HCT116 (cell line): ENCODE measurements at regions not wholly inside any gene's neighbourhood (a gene's known extent, or its start where the extent isn't known, plus 50 kb on each side); places are given as distances from the start of the nearest gene placed in this dataset.

Source experiments
- ATAC-seq: fragments of 200-7000 bp; cut with Tn5 transposase; 2 replicates; pipeline ENCODE4 v1.9.1; 2020; ENCODE audit warnings: mild to moderate bottlenecking, moderate library complexity
- BruUV-seq: library from RNA; stranded (reverse); fragments of 400-500 nt; replicated peaks from 2 replicates; lab custom pipeline; 2021; lab: Mats Ljungman, UMichigan
- CTCF ChIA-PET: fragments of 300-600 bp; sonication (Branson Sonifier 250); formaldehyde crosslinking; loops from one replicate; lab custom pipeline; 2021; ENCODE audit warnings: antibody characterized with exemption; lab: Charles Lee
- POLR2A ChIA-PET: fragments of 300-600, 350-600 bp; sonication (Branson Sonifier 250); formaldehyde crosslinking; loops from one replicate; lab custom pipeline; 2021; ENCODE audit warnings: antibody characterized with exemption; lab: Charles Lee
- RAD21 ChIA-PET, 2 experiments: fragments of 300-600 bp; sonication (Branson Sonifier 250); formaldehyde crosslinking; loops; one replicate each; lab custom pipeline; 2023; ENCODE audit warnings: low total read pairs in 2 of 2; ENCODE audit not compliant: uncharacterized antibody in 2 of 2, unreplicated experiment in 2 of 2, low non-redundant PET in 1 of 2; lab: Charles Lee
- DNase-seq: peaks from one replicate; pipeline ENCODE4 v3.0.0-alpha.2; 2010; ENCODE audit warnings: low read depth, low spot score
- H2AFZ ChIP-seq: fragments of 200-600 bp; shearing (Covaris generic), sonication (generic); 2 replicates; pipeline ENCODE4 v1.6.1; 2017; ENCODE audit warnings: low read depth, mixed run types, mixed read lengths, antibody characterized with exemption, low read length; ENCODE audit not compliant: poor library complexity, severe bottlenecking
- H3K27ac ChIP-seq: 2 replicates; pipeline ENCODE4 v1.5.1; 2012; ENCODE audit warnings: low read depth, low read length
- H3K27me3 ChIP-seq: fragments of 200-600 bp; sonication (generic); 2 replicates; pipeline ENCODE4 v1.6.1; 2016; ENCODE audit warnings: mixed run types, low read length, mixed read lengths; ENCODE audit not compliant: insufficient read depth
- H3K36me3 ChIP-seq, 2 experiments: fragments of 200-500 bp in 1 of 2; fragments of 200-600 bp in 1 of 2; sonication (Bioruptor generic) in 1 of 2; sonication (generic) in 1 of 2; 2 replicates each; pipeline versions ENCODE4 v1.5.1 to v1.6.1; 2014 to 2016; ENCODE audit warnings: low read length in 2 of 2, inconsistent platforms in 1 of 2, mixed read lengths in 1 of 2, mixed run types in 1 of 2; ENCODE audit not compliant: insufficient read depth in 2 of 2, control insufficient read depth in 1 of 2
- H3K4me1 ChIP-seq, 2 experiments: fragments of 200-600 bp in 1 of 2; sonication (generic) in 1 of 2; 2 replicates each; pipeline versions ENCODE4 v1.5.1 to v1.6.1; 2012 to 2017; ENCODE audit warnings: low read length in 2 of 2, inconsistent platforms in 1 of 2, mild to moderate bottlenecking in 1 of 2, mixed read lengths in 1 of 2, mixed run types in 1 of 2, moderate library complexity in 1 of 2; ENCODE audit not compliant: insufficient read depth in 2 of 2, control insufficient read depth in 1 of 2
- H3K4me2 ChIP-seq: fragments of 200-600 bp; sonication (generic); 2 replicates; pipeline ENCODE4 v1.6.1; 2017; ENCODE audit warnings: mixed run types, low read length, mixed read lengths
- H3K4me3 ChIP-seq, 2 experiments: fragments of 200-600 bp in 1 of 2; sonication (generic) in 1 of 2; replicated peaks in 1 of 2; 2 replicates each; pipeline ENCODE4 v1.5.1; 2011 to 2016; ENCODE audit warnings: low read length in 2 of 2, control low read depth in 1 of 2, low read depth in 1 of 2, mild to moderate bottlenecking in 1 of 2, mixed read lengths in 1 of 2, mixed run types in 1 of 2
- H3K79me2 ChIP-seq: fragments of 200-600 bp; sonication (generic); 2 replicates; pipeline ENCODE4 v1.6.1; 2017; ENCODE audit warnings: mild to moderate bottlenecking, mixed run types, low read length, moderate library complexity, mixed read lengths; ENCODE audit not compliant: insufficient read depth
- H3K9ac ChIP-seq: fragments of 200-600 bp; sonication (generic); 2 replicates; pipeline ENCODE4 v1.6.1; 2016; ENCODE audit warnings: low read length, mixed read lengths
- H3K9me2 ChIP-seq: fragments of 200-600 bp; sonication (generic), shearing (Covaris generic); 2 replicates; pipeline ENCODE4 v1.6.1; 2017; ENCODE audit warnings: mixed run types, mild to moderate bottlenecking, moderate library complexity; ENCODE audit not compliant: insufficient read depth
- H3K9me3 ChIP-seq, 2 experiments: fragments of 200-500 bp in 1 of 2; fragments of 200-600 bp in 1 of 2; sonication (Bioruptor generic) in 1 of 2; sonication (generic) in 1 of 2; 2 replicates each; pipeline ENCODE4 v1.6.1; 2014 to 2017; ENCODE audit warnings: low read length in 2 of 2, mixed read lengths in 2 of 2, inconsistent platforms in 1 of 2, low read depth in 1 of 2, mild to moderate bottlenecking in 1 of 2, mixed run types in 1 of 2, moderate library complexity in 1 of 2; ENCODE audit not compliant: control insufficient read depth in 1 of 2, insufficient read depth in 1 of 2
- H4K20me1 ChIP-seq: fragments of 200-600 bp; sonication (generic), shearing (Covaris generic); 2 replicates; pipeline ENCODE4 v1.6.1; 2017; ENCODE audit warnings: mixed run types, mild to moderate bottlenecking, moderate library complexity; ENCODE audit not compliant: insufficient read depth
- ATF3 ChIP-seq: IDR thresholded peaks from 2 replicates; pipeline ENCODE4 v1.6.1; 2012
- CBX3 ChIP-seq: IDR thresholded peaks from 2 replicates; pipeline ENCODE4 v1.6.1; 2012; ENCODE audit warnings: low read depth
- CEBPB ChIP-seq: IDR thresholded peaks from 2 replicates; pipeline ENCODE4 v1.6.1; 2012; ENCODE audit warnings: low read depth
- CTCF ChIP-seq, 3 experiments: fragments of 200-600 bp in 1 of 3; sonication (generic) in 1 of 3; IDR thresholded peaks in 2 of 3; conservative IDR thresholded peaks in 1 of 3; 2 replicates each; pipeline ENCODE4 v1.5.1; 2012 to 2017; ENCODE audit warnings: low read depth in 2 of 3, low read length in 2 of 3, antibody characterized with exemption in 1 of 3, borderline replicate concordance in 1 of 3, control low read depth in 1 of 3, mild to moderate bottlenecking in 1 of 3, mixed read lengths in 1 of 3, mixed run types in 1 of 3, moderate library complexity in 1 of 3; ENCODE audit not compliant: insufficient read depth in 1 of 3
- EGR1 ChIP-seq: IDR thresholded peaks from 2 replicates; pipeline ENCODE4 v1.6.1; 2012; ENCODE audit warnings: low read depth
- ELF1 ChIP-seq: IDR thresholded peaks from 2 replicates; pipeline ENCODE4 v1.6.1; 2012; ENCODE audit warnings: low read depth, borderline replicate concordance
- FOSL1 ChIP-seq: IDR thresholded peaks from 2 replicates; pipeline ENCODE4 v1.6.1; 2012; ENCODE audit warnings: low read depth
- JUND ChIP-seq: IDR thresholded peaks from 2 replicates; pipeline ENCODE4 v1.6.1; 2012
- MAX ChIP-seq: IDR thresholded peaks from 2 replicates; pipeline ENCODE4 v1.6.1; 2012
- POLR2A ChIP-seq: IDR thresholded peaks from 2 replicates; pipeline ENCODE4 v1.7.0; 2011; ENCODE audit warnings: borderline replicate concordance; ENCODE audit not compliant: insufficient read depth, insufficient read length; ENCODE audit errors: extremely low read depth
- POLR2AphosphoS5 ChIP-seq: IDR thresholded peaks from 2 replicates; pipeline ENCODE4 v1.6.1; 2011; ENCODE audit warnings: mild to moderate bottlenecking, low read depth, low read length, moderate library complexity
- RAD21 ChIP-seq: IDR thresholded peaks from 2 replicates; pipeline ENCODE4 v1.6.1; 2012; ENCODE audit warnings: low read depth, mild to moderate bottlenecking
- REST ChIP-seq: IDR thresholded peaks from 2 replicates; pipeline ENCODE4 v1.6.1; 2012; ENCODE audit warnings: low read depth
- SIN3A ChIP-seq: IDR thresholded peaks from 2 replicates; pipeline ENCODE4 v1.6.1; 2012; ENCODE audit warnings: low read depth
- SRF ChIP-seq: IDR thresholded peaks from 2 replicates; pipeline ENCODE4 v1.6.1; 2012; ENCODE audit warnings: low read depth
- TCF7L2 ChIP-seq: IDR thresholded peaks from 2 replicates; pipeline ENCODE4 v1.7.0; 2011; ENCODE audit warnings: borderline replicate concordance, inconsistent platforms; ENCODE audit not compliant: insufficient read depth, insufficient read length; ENCODE audit errors: extremely low read depth
- YY1 ChIP-seq: IDR thresholded peaks from 2 replicates; pipeline ENCODE4 v1.6.1; 2011; ENCODE audit warnings: low read length, low read depth, moderate library complexity, mild to moderate bottlenecking; ENCODE audit not compliant: insufficient replicate concordance; ENCODE audit errors: extremely low read depth
- ZBTB33 ChIP-seq: IDR thresholded peaks from 2 replicates; pipeline ENCODE4 v1.6.1; 2011; ENCODE audit warnings: mild to moderate bottlenecking, low read length, moderate library complexity; ENCODE audit not compliant: insufficient replicate concordance; ENCODE audit errors: extremely low read depth
- ZNF274 ChIP-seq: fragments of 200-500 bp; sonication (Bioruptor generic); IDR thresholded peaks from 2 replicates; pipeline ENCODE4 v1.6.1; 2014; ENCODE audit warnings: mild to moderate bottlenecking, low read depth, low read length, inconsistent platforms
- intact Hi-C: fragments of 100-400 bp; cut with micrococcal nuclease; formaldehyde crosslinking; loops from 2 replicates; pipeline ENCODE4 v1.10.0; 2022

GRCh38 chr3:176769547-176770190 is 427.6 kb downstream of the TBL1XR1 start:
- no peaks in the 10 kb centered on the region for H3K9me3 ChIP-seq
- ChIA-PET RAD21 (no interaction called here), POLR2A (no interaction called here), CTCF (no interaction called here)
- no TSS peak for BruUV-seq
- no peaks in the 10 kb centered on the region for H3K79me2 ChIP-seq
- no peak for DNase-seq
- intact Hi-C loops = no loop called here
- H3K27me3 ChIP-seq = no peaks in the 10 kb centered on the region
- no peaks in the 10 kb centered on the region for H3K9me2 ChIP-seq
- H3K36me3 ChIP-seq = no peaks in the 10 kb centered on the region
- H3K4me1 ChIP-seq = peaks cover 0 to 17% of the 10 kb centered on the region in 2 experiments; a peak in 2 of 4 replicates
- H3K27ac ChIP-seq = no peak overlapping the region
- no peak overlapping the region for H2AFZ ChIP-seq
- no peak overlapping the region for H3K4me3 ChIP-seq
- H4K20me1 ChIP-seq = no peaks in the 10 kb centered on the region
- ATAC-seq = no peak
- no peak for TF ChIP-seq REST
- no peak for TF ChIP-seq ZBTB33
- no peak for TF ChIP-seq YY1
- no peak for TF ChIP-seq SIN3A
- no peak for TF ChIP-seq CEBPB
- no peak for TF ChIP-seq RAD21
- no peak for TF ChIP-seq ELF1
- no peak for TF ChIP-seq ZNF274
- TF ChIP-seq JUND = no peak
- TF ChIP-seq CBX3 = no peak
- no peak for TF ChIP-seq FOSL1
- TF ChIP-seq TCF7L2 = no peak
- no peak for TF ChIP-seq CTCF (IDR thresholded peaks at IDR 0.05 in 2 of 3, conservative IDR thresholded peaks at IDR 0.05 in 1 of 3; ENCODE audit: borderline replicate concordance in 1 of 3, insufficient read depth in 1 of 3, low read depth in 2 of 3, low read length in 2 of 3)
- no peak for TF ChIP-seq POLR2AphosphoS5
- no peak for TF ChIP-seq POLR2A
- no peak for TF ChIP-seq MAX
- no peak for TF ChIP-seq ATF3
- no peak for TF ChIP-seq SRF
- TF ChIP-seq EGR1 = no peak
- H3K9ac ChIP-seq = no peak overlapping the region
- H3K4me2 ChIP-seq = no peak overlapping the region
